Dedifferentiated amniotic fluid mesenchymal stem cell (primary cell): ENCODE measurements at regions not wholly inside any gene's neighbourhood (a gene's known extent, or its start where the extent isn't known, plus 50 kb on each side); places are given as distances from the start of the nearest gene placed in this dataset.
A peak's percentile ranks its signal among the peaks of the same experiment; 100 is the strongest.

ENCODE experiments used
- DNase-seq: peaks from one replicate; pipeline ENCODE4 v3.0.0-alpha.2; 2016; ENCODE audit errors: extremely low spot score

- DNase-seq = no peak
Observed at GRCh38 chr5:171681061-171681460, 104.6 kb upstream of the SMIM23 start.

GRCh38 chr5:171681677-171682076 is 103.9 kb upstream of the SMIM23 start:
- DNase-seq = no peak

GRCh38 chr5:171682801-171683200 is 102.8 kb upstream of the SMIM23 start:
- no peak for DNase-seq

- no peak for DNase-seq
Observed at GRCh38 chr5:171684169-171684568, 101.4 kb upstream of the SMIM23 start.

GRCh38 chr5:171688696-171689495 is 96.7 kb upstream of the SMIM23 start:
- DNase-seq = no peak

- DNase-seq = no peak
Observed at GRCh38 chr5:171689853-171690417, 95.7 kb upstream of the SMIM23 start.

- no peak for DNase-seq
Observed at GRCh38 chr5:171692107-171692506, 93.5 kb upstream of the SMIM23 start.

GRCh38 chr5:171692936-171693335 is 92.7 kb upstream of the SMIM23 start:
- no peak for DNase-seq

- DNase-seq = no peak
Observed at GRCh38 chr5:171693412-171693811, 92.2 kb upstream of the SMIM23 start.

GRCh38 chr5:171695804-171696203 is 89.8 kb upstream of the SMIM23 start:
- no peak for DNase-seq

GRCh38 chr5:171697221-171698102 is 88.2 kb upstream of the SMIM23 start:
- DNase-seq = no peak

GRCh38 chr5:171700318-171700912 is 85.2 kb upstream of the SMIM23 start:
- DNase-seq = peak; percentile 28

GRCh38 chr5:171701100-171701541 is 84.5 kb upstream of the SMIM23 start:
- DNase-seq = no peak

GRCh38 chr5:171702135-171702770 is 83.4 kb upstream of the SMIM23 start:
- no peak for DNase-seq

- no peak for DNase-seq
Observed at GRCh38 chr5:171703146-171703545, 82.5 kb upstream of the SMIM23 start.

GRCh38 chr5:171705036-171705435 is 80.6 kb upstream of the SMIM23 start:
- DNase-seq = no peak

- DNase-seq = no peak
Observed at GRCh38 chr5:171705830-171706468, 79.7 kb upstream of the SMIM23 start.

GRCh38 chr5:171706736-171707441 is 78.7 kb upstream of the SMIM23 start:
- no peak for DNase-seq

GRCh38 chr5:171707442-171707792 is 78.2 kb upstream of the SMIM23 start:
- no peak for DNase-seq

- DNase-seq = no peak
Observed at GRCh38 chr5:171709930-171710329, 75.7 kb upstream of the SMIM23 start.
